GM23338 (cell line): ENCODE measurements at regions not wholly inside any gene's neighbourhood (a gene's known extent, or its start where the extent isn't known, plus 50 kb on each side); places are given as distances from the start of the nearest gene placed in this dataset.

Experiments
- ATAC-seq: fragments of 200-7000 bp; cut with Tn5 transposase; 3 replicates; pipeline ENCODE4 v1.9.1; 2020
- DNase-seq: peaks from one replicate; pipeline ENCODE4 v3.0.0-alpha.2; 2015; ENCODE audit warnings: low spot score
- H2AFZ ChIP-seq: fragments of 200-600 bp; sonication (generic); 2 replicates; pipeline ENCODE4 v1.8.0; 2016; ENCODE audit warnings: antibody characterized with exemption, mild to moderate bottlenecking, moderate library complexity
- H3F3A ChIP-seq: fragments of 200-600 bp; sonication (generic); replicated peaks from 2 replicates; pipeline ENCODE4 v1.8.0; 2017; ENCODE audit warnings: antibody characterized with exemption, mixed run types, low read depth
- H3K27ac ChIP-seq: fragments of 200-600 bp; sonication (generic); 2 replicates; pipeline ENCODE4 v1.6.1; 2016; ENCODE audit warnings: low read depth
- H3K27me3 ChIP-seq: fragments of 200-600 bp; sonication (generic); 2 replicates; pipeline ENCODE4 v1.8.0; 2016; ENCODE audit warnings: mild to moderate bottlenecking, mixed run types, moderate library complexity; ENCODE audit not compliant: insufficient read depth
- H3K36me3 ChIP-seq: fragments of 200-600 bp; sonication (generic); 2 replicates; pipeline ENCODE4 v1.8.0; 2016; ENCODE audit warnings: mild to moderate bottlenecking; ENCODE audit not compliant: insufficient read depth
- H3K4me1 ChIP-seq: fragments of 200-600 bp; sonication (generic); 2 replicates; pipeline ENCODE4 v1.8.0; 2016; ENCODE audit warnings: mild to moderate bottlenecking, moderate library complexity; ENCODE audit not compliant: insufficient read depth
- H3K4me2 ChIP-seq: fragments of 200-600 bp; sonication (generic); 2 replicates; pipeline ENCODE4 v1.7.1; 2017; ENCODE audit warnings: mixed run types
- H3K4me3 ChIP-seq: fragments of 200-600 bp; sonication (generic); 2 replicates; pipeline ENCODE4 v1.6.1; 2016; ENCODE audit warnings: mixed run types
- H3K79me2 ChIP-seq: fragments of 200-600 bp; sonication (generic); replicated peaks from 2 replicates; pipeline ENCODE4 v1.8.0; 2017; ENCODE audit warnings: mild to moderate bottlenecking; ENCODE audit not compliant: insufficient read depth
- H3K9me2 ChIP-seq: fragments of 200-600 bp; sonication (generic); 2 replicates; pipeline ENCODE4 v1.8.0; 2017; ENCODE audit not compliant: insufficient read depth
- H4K20me1 ChIP-seq: fragments of 200-600 bp; sonication (generic); replicated peaks from 2 replicates; pipeline ENCODE4 v1.8.0; 2017; ENCODE audit warnings: mild to moderate bottlenecking; ENCODE audit not compliant: insufficient read depth
- H3K27ac Mint-ChIP-seq: 2 replicates; pipeline ENCODE4 v1.8.0; 2020; ENCODE audit warnings: inconsistent platforms, mild to moderate bottlenecking, moderate library complexity, mixed read lengths
- H3K27me3 Mint-ChIP-seq: 3 replicates; pipeline ENCODE4 v1.8.0; 2022; ENCODE audit warnings: low read depth, mild to moderate bottlenecking, moderate library complexity, mixed read lengths, inconsistent platforms; ENCODE audit not compliant: insufficient read depth, poor library complexity
- H3K36me3 Mint-ChIP-seq: 3 replicates; pipeline ENCODE4 v1.8.0; 2021; ENCODE audit warnings: low read depth, mild to moderate bottlenecking, inconsistent platforms, moderate library complexity, mixed read lengths
- H3K4me1 Mint-ChIP-seq: 3 replicates; pipeline ENCODE4 v1.8.0; 2020; ENCODE audit warnings: mild to moderate bottlenecking, inconsistent platforms, mixed read lengths
- H3K4me3 Mint-ChIP-seq: 3 replicates; pipeline ENCODE4 v1.8.0; 2021; ENCODE audit warnings: moderate library complexity, mild to moderate bottlenecking, inconsistent platforms, mixed read lengths
- H3K9me3 Mint-ChIP-seq: 3 replicates; pipeline ENCODE4 v1.8.0; 2020; ENCODE audit warnings: moderate library complexity, mild to moderate bottlenecking, inconsistent platforms, mixed read lengths
- CREB1 ChIP-seq: fragments of 250-450 bp; sonication (Bioruptor Pico); IDR thresholded peaks from 2 replicates; pipeline ENCODE4 v1.5.0; 2020; ENCODE audit warnings: low read depth, mild to moderate bottlenecking, moderate library complexity
- EZH2 ChIP-seq: fragments of 200-600 bp; sonication (generic); IDR thresholded peaks from one replicate; pipeline ENCODE4 v1.8.0; 2017; ENCODE audit warnings: antibody characterized with exemption, mild to moderate bottlenecking, low read depth; ENCODE audit not compliant: unreplicated experiment
- EZH2phosphoT487 ChIP-seq: fragments of 200-600 bp; sonication (generic); IDR thresholded peaks from one replicate; pipeline ENCODE4 v1.8.1; 2018; ENCODE audit warnings: antibody characterized with exemption; ENCODE audit not compliant: unreplicated experiment
- JUNB ChIP-seq: IDR thresholded peaks from one replicate; pipeline ENCODE4 v1.6.1; 2016; ENCODE audit warnings: antibody characterized with exemption; ENCODE audit not compliant: unreplicated experiment
- POLR2AphosphoS5 ChIP-seq: IDR thresholded peaks from 2 replicates; pipeline ENCODE4 v1.6.1; 2016; ENCODE audit warnings: antibody characterized with exemption, low read depth
- STAT1 ChIP-seq: IDR thresholded peaks from one replicate; pipeline ENCODE4 v1.6.1; 2016; ENCODE audit warnings: antibody characterized with exemption; ENCODE audit not compliant: unreplicated experiment
- ZNF114 ChIP-seq: fragments of 250-450 bp; sonication (Bioruptor Pico); IDR thresholded peaks from 2 replicates; pipeline ENCODE4 v1.5.0; 2020; ENCODE audit warnings: mild to moderate bottlenecking, moderate library complexity
- ZNF331 ChIP-seq: fragments of 250-450 bp; sonication (Bioruptor Pico); IDR thresholded peaks from 2 replicates; pipeline ENCODE4 v1.5.0; 2020; ENCODE audit warnings: low read depth, mild to moderate bottlenecking, moderate library complexity
- TF ChIP-seq, protein P1 (sequence below): IDR thresholded peaks from 2 replicates; pipeline ENCODE4 v1.6.1; 2016; ENCODE audit warnings: antibody characterized with exemption
- TF ChIP-seq, protein P2 (sequence below), 2 experiments: fragments of 200-600 bp in 1 of 2; sonication (generic) in 1 of 2; conservative IDR thresholded peaks; 2 replicates each; pipeline versions ENCODE4 v1.5.1 to v1.6.1; 2016 to 2017; ENCODE audit warnings: antibody characterized with exemption in 2 of 2, low read depth in 2 of 2, mild to moderate bottlenecking in 2 of 2, moderate library complexity in 1 of 2
- TF ChIP-seq, protein P3 (sequence below): IDR thresholded peaks from one replicate; pipeline ENCODE4 v1.6.1; 2018; ENCODE audit warnings: antibody characterized with exemption; ENCODE audit not compliant: unreplicated experiment
- TF ChIP-seq, protein P4 (sequence below): fragments of 250-450 bp; sonication (Bioruptor Pico); IDR thresholded peaks from 2 replicates; pipeline ENCODE4 v1.5.0; 2020; ENCODE audit warnings: mild to moderate bottlenecking, moderate library complexity

DNA sequence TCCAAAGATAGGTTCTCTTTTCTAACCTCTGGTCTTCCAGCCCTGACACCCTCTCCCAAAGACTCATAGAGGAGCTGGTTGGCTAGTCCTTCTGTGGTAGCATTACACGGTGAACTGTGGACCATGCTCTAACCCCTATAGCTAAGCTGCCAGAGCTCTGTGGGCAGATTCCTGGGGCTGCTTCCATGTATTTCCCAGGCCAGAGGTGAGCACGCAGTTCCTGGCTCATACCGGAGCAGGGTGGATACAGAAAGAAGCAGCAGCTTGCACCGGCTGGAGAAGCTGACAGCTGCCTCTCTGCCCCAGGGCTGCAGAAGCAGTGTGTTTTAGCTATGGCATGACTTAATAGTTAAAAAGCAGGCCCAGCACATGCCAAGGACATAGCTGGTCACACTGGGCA, 84.1 kb upstream of the FOXP4 start:
- Mint-ChIP-seq H3K27ac (no peak overlapping the region), H3K4me1 (peaks cover 26% of the 10 kb centered on the region), H3K36me3 (no peaks in the 10 kb centered on the region), H3K27me3 (peaks cover 36% of the 10 kb centered on the region), H3K4me3 (no peak overlapping the region), H3K9me3 (no peaks in the 10 kb centered on the region; the same call in 2 of the 3 replicates)
- H3F3A ChIP-seq, result no peaks in the 10 kb centered on the region
- H3K4me1 ChIP-seq, result peaks cover 15% of the 10 kb centered on the region
- no peak overlapping the region for H3K4me3 ChIP-seq
- H3K79me2 ChIP-seq, result no peaks in the 10 kb centered on the region
- ATAC-seq, result no peak
- no peaks in the 10 kb centered on the region for H4K20me1 ChIP-seq
- H3K9me2 ChIP-seq, result no peaks in the 10 kb centered on the region
- no peaks in the 10 kb centered on the region for H3K36me3 ChIP-seq
- DNase-seq, result no peak
- H3K27me3 ChIP-seq, result peaks cover 64% of the 10 kb centered on the region
- no peak overlapping the region for H3K27ac ChIP-seq
- H3K4me2 ChIP-seq, result no peak overlapping the region
- H2AFZ ChIP-seq, result no peak overlapping the region
- TF ChIP-seq, protein P1, sequence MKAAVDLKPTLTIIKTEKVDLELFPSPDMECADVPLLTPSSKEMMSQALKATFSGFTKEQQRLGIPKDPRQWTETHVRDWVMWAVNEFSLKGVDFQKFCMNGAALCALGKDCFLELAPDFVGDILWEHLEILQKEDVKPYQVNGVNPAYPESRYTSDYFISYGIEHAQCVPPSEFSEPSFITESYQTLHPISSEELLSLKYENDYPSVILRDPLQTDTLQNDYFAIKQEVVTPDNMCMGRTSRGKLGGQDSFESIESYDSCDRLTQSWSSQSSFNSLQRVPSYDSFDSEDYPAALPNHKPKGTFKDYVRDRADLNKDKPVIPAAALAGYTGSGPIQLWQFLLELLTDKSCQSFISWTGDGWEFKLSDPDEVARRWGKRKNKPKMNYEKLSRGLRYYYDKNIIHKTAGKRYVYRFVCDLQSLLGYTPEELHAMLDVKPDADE, result no peak
- TF ChIP-seq, protein P2, sequence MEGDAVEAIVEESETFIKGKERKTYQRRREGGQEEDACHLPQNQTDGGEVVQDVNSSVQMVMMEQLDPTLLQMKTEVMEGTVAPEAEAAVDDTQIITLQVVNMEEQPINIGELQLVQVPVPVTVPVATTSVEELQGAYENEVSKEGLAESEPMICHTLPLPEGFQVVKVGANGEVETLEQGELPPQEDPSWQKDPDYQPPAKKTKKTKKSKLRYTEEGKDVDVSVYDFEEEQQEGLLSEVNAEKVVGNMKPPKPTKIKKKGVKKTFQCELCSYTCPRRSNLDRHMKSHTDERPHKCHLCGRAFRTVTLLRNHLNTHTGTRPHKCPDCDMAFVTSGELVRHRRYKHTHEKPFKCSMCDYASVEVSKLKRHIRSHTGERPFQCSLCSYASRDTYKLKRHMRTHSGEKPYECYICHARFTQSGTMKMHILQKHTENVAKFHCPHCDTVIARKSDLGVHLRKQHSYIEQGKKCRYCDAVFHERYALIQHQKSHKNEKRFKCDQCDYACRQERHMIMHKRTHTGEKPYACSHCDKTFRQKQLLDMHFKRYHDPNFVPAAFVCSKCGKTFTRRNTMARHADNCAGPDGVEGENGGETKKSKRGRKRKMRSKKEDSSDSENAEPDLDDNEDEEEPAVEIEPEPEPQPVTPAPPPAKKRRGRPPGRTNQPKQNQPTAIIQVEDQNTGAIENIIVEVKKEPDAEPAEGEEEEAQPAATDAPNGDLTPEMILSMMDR (conservative IDR thresholded peaks at IDR 0.05; ENCODE audit: low read depth in 2 of 2), result no peak
- no peak for TF ChIP-seq JUNB
- TF ChIP-seq STAT1, result no peak
- no peak for TF ChIP-seq POLR2AphosphoS5
- no peak for TF ChIP-seq ZNF114
- TF ChIP-seq EZH2phosphoT487, result no peak
- TF ChIP-seq, protein P3, sequence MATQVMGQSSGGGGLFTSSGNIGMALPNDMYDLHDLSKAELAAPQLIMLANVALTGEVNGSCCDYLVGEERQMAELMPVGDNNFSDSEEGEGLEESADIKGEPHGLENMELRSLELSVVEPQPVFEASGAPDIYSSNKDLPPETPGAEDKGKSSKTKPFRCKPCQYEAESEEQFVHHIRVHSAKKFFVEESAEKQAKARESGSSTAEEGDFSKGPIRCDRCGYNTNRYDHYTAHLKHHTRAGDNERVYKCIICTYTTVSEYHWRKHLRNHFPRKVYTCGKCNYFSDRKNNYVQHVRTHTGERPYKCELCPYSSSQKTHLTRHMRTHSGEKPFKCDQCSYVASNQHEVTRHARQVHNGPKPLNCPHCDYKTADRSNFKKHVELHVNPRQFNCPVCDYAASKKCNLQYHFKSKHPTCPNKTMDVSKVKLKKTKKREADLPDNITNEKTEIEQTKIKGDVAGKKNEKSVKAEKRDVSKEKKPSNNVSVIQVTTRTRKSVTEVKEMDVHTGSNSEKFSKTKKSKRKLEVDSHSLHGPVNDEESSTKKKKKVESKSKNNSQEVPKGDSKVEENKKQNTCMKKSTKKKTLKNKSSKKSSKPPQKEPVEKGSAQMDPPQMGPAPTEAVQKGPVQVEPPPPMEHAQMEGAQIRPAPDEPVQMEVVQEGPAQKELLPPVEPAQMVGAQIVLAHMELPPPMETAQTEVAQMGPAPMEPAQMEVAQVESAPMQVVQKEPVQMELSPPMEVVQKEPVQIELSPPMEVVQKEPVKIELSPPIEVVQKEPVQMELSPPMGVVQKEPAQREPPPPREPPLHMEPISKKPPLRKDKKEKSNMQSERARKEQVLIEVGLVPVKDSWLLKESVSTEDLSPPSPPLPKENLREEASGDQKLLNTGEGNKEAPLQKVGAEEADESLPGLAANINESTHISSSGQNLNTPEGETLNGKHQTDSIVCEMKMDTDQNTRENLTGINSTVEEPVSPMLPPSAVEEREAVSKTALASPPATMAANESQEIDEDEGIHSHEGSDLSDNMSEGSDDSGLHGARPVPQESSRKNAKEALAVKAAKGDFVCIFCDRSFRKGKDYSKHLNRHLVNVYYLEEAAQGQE, result no peak
- no peak for TF ChIP-seq ZNF331 (CRISPR knock-in tag)
- TF ChIP-seq, protein P4, sequence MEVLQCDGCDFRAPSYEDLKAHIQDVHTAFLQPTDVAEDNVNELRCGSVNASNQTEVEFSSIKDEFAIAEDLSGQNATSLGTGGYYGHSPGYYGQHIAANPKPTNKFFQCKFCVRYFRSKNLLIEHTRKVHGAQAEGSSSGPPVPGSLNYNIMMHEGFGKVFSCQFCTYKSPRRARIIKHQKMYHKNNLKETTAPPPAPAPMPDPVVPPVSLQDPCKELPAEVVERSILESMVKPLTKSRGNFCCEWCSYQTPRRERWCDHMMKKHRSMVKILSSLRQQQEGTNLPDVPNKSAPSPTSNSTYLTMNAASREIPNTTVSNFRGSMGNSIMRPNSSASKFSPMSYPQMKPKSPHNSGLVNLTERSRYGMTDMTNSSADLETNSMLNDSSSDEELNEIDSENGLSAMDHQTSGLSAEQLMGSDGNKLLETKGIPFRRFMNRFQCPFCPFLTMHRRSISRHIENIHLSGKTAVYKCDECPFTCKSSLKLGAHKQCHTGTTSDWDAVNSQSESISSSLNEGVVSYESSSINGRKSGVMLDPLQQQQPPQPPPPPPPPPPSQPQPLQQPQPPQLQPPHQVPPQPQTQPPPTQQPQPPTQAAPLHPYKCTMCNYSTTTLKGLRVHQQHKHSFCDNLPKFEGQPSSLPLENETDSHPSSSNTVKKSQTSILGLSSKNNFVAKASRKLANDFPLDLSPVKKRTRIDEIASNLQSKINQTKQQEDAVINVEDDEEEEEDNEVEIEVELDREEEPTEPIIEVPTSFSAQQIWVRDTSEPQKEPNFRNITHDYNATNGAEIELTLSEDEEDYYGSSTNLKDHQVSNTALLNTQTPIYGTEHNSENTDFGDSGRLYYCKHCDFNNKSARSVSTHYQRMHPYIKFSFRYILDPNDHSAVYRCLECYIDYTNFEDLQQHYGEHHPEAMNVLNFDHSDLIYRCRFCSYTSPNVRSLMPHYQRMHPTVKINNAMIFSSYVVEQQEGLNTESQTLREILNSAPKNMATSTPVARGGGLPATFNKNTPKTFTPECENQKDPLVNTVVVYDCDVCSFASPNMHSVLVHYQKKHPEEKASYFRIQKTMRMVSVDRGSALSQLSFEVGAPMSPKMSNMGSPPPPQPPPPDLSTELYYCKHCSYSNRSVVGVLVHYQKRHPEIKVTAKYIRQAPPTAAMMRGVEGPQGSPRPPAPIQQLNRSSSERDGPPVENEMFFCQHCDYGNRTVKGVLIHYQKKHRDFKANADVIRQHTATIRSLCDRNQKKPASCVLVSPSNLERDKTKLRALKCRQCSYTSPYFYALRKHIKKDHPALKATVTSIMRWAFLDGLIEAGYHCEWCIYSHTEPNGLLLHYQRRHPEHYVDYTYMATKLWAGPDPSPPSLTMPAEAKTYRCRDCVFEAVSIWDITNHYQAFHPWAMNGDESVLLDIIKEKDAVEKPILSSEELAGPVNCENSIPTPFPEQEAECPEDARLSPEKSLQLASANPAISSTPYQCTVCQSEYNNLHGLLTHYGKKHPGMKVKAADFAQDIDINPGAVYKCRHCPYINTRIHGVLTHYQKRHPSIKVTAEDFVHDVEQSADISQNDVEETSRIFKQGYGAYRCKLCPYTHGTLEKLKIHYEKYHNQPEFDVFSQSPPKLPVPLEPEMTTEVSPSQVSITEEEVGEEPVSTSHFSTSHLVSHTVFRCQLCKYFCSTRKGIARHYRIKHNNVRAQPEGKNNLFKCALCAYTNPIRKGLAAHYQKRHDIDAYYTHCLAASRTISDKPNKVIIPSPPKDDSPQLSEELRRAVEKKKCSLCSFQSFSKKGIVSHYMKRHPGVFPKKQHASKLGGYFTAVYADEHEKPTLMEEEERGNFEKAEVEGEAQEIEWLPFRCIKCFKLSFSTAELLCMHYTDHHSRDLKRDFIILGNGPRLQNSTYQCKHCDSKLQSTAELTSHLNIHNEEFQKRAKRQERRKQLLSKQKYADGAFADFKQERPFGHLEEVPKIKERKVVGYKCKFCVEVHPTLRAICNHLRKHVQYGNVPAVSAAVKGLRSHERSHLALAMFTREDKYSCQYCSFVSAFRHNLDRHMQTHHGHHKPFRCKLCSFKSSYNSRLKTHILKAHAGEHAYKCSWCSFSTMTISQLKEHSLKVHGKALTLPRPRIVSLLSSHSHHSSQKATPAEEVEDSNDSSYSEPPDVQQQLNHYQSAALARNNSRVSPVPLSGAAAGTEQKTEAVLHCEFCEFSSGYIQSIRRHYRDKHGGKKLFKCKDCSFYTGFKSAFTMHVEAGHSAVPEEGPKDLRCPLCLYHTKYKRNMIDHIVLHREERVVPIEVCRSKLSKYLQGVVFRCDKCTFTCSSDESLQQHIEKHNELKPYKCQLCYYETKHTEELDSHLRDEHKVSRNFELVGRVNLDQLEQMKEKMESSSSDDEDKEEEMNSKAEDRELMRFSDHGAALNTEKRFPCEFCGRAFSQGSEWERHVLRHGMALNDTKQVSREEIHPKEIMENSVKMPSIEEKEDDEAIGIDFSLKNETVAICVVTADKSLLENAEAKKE (CRISPR knock-in tag), result no peak
- no peak for TF ChIP-seq EZH2
- no peak for TF ChIP-seq CREB1 (CRISPR knock-in tag)
